ENCODE measurements at regions not wholly inside any gene's neighbourhood (a gene's known extent, or its start where the extent isn't known, plus 50 kb on each side); places are given as distances from the start of the nearest gene placed in this dataset.
"Not testable (repeated sequence)": the region's sequence is repeated elsewhere in the genome, so short reads cannot be mapped to it uniquely, and the experiment has no call there.

GRCh38 chr15:81723113-81723651 lies 322.6 kb downstream of the MEX3B start:
- Mint-ChIP-seq H3K36me3 (ENCODE audit: low read depth) (peaks cover 44% of the 10 kb centered on the region), H3K27me3 (ENCODE audit: low read depth) (no peaks in the 10 kb centered on the region), H3K4me3 (no peak overlapping the region), H3K9me3 (peaks cover 17% of the 10 kb centered on the region), H3K27ac (ENCODE audit: unreplicated experiment) (no peak overlapping the region), H3K4me1 (no peaks in the 10 kb centered on the region)
- DNase-seq (ENCODE audit: low read depth, low spot score): no peak
- no peak for TF ChIP-seq CTCF (conservative IDR thresholded peaks at IDR 0.05)

GRCh38 chr15:81716468-81716867 lies 329.4 kb downstream of the MEX3B start:
- H3K27me3 Mint-ChIP-seq (ENCODE audit: low read depth); H3K4me1 Mint-ChIP-seq: not testable (repeated sequence)
- peaks cover 22% of the 10 kb centered on the region for H3K36me3 Mint-ChIP-seq (ENCODE audit: low read depth)

GRCh38 chr15:81710328-81710727 lies 335.5 kb downstream of the MEX3B start:
- Mint-ChIP-seq H3K27ac (ENCODE audit: unreplicated experiment) (no peak overlapping the region), H3K4me3 (no peak overlapping the region), H3K4me1 (no peaks in the 10 kb centered on the region), H3K9me3 (peaks cover 4% of the 10 kb centered on the region), H3K27me3 (ENCODE audit: low read depth) (no peaks in the 10 kb centered on the region), H3K36me3 (ENCODE audit: low read depth) (peaks cover 4% of the 10 kb centered on the region)
- TF ChIP-seq CTCF (conservative IDR thresholded peaks at IDR 0.05): no peak
- no peak for DNase-seq (ENCODE audit: low read depth, low spot score)

More at GRCh38 chr15:81716468-81716867, 329.4 kb downstream of the MEX3B start:
- H3K4me3 Mint-ChIP-seq; DNase-seq (ENCODE audit: low read depth, low spot score); H3K27ac Mint-ChIP-seq (ENCODE audit: unreplicated experiment): not testable (repeated sequence)
- peaks cover 12% of the 10 kb centered on the region for H3K9me3 Mint-ChIP-seq

- H3K9me3 Mint-ChIP-seq; H3K36me3 Mint-ChIP-seq (ENCODE audit: low read depth); H3K4me3 Mint-ChIP-seq; DNase-seq (ENCODE audit: low read depth, low spot score); H3K27me3 Mint-ChIP-seq (ENCODE audit: low read depth); H3K27ac Mint-ChIP-seq (ENCODE audit: unreplicated experiment); H3K4me1 Mint-ChIP-seq: not testable (repeated sequence)
These were observed 332.9 kb upstream of the TMC3 start for GRCh38 chr15:81706816-81707346.

GRCh38 chr15:81705727-81706126 lies 331.7 kb upstream of the TMC3 start:
- not testable (repeated sequence) for H3K9me3 Mint-ChIP-seq; H3K36me3 Mint-ChIP-seq (ENCODE audit: low read depth); H3K27me3 Mint-ChIP-seq (ENCODE audit: low read depth); DNase-seq (ENCODE audit: low read depth, low spot score); H3K4me1 Mint-ChIP-seq; H3K4me3 Mint-ChIP-seq; H3K27ac Mint-ChIP-seq (ENCODE audit: unreplicated experiment)

- no peak for TF ChIP-seq CTCF (conservative IDR thresholded peaks at IDR 0.05)
- no peak overlapping the region for H3K27ac Mint-ChIP-seq (ENCODE audit: unreplicated experiment)
- peaks cover 27% of the 10 kb centered on the region for H3K36me3 Mint-ChIP-seq (ENCODE audit: low read depth)
- no peaks in the 10 kb centered on the region for H3K4me1 Mint-ChIP-seq
- DNase-seq (ENCODE audit: low read depth, low spot score): no peak
- H3K9me3 Mint-ChIP-seq: peaks cover 21% of the 10 kb centered on the region
- no peak overlapping the region for H3K4me3 Mint-ChIP-seq
- H3K27me3 Mint-ChIP-seq (ENCODE audit: low read depth): no peaks in the 10 kb centered on the region
These were observed 312.0 kb upstream of the TMC3 start for GRCh38 chr15:81686021-81686420.

GRCh38 chr15:81685237-81685636 lies 311.2 kb upstream of the TMC3 start:
- Mint-ChIP-seq H3K4me1 (no peaks in the 10 kb centered on the region), H3K4me3 (no peak overlapping the region), H3K36me3 (ENCODE audit: low read depth) (peaks cover 28% of the 10 kb centered on the region), H3K27me3 (ENCODE audit: low read depth) (no peaks in the 10 kb centered on the region), H3K27ac (ENCODE audit: unreplicated experiment) (no peak overlapping the region), H3K9me3 (peaks cover 24% of the 10 kb centered on the region)
- TF ChIP-seq CTCF (conservative IDR thresholded peaks at IDR 0.05): no peak
- no peak for DNase-seq (ENCODE audit: low read depth, low spot score)

Measured in neural crest cell (in vitro differentiated cells).